GM12873 (cell line): ENCODE measurements at regions not wholly inside any gene's neighbourhood (a gene's known extent, or its start where the extent isn't known, plus 50 kb on each side); places are given as distances from the start of the nearest gene placed in this dataset.

Experiments used
- CTCF ChIP-seq: IDR thresholded peaks from 2 replicates; pipeline ENCODE4 v1.5.1; 2012; ENCODE audit warnings: low read depth, mild to moderate bottlenecking, moderate library complexity, low read length, control low read depth; ENCODE audit not compliant: insufficient read depth; ENCODE audit errors: missing control alignments

DNA sequence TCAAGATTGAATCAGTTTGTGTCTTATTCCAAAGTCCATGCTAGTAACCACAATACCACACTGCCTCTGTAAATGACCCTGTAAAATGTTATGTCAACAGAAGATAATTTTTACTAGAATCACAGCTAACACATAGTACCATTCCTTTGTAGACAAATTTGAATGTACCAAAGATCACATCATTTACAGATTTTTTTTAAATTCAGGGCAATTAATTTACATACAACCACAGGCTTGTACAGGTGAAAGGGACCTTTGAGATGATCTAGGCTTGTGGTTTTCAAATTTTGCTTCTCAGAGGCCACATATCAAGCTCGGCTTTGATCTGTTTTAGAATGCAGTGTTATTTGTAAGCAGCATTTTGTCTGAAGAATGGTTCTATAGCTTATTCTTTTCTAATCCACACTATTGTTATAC, 63.8 kb upstream of the PPM1B start:
- no peak for TF ChIP-seq CTCF

DNA sequence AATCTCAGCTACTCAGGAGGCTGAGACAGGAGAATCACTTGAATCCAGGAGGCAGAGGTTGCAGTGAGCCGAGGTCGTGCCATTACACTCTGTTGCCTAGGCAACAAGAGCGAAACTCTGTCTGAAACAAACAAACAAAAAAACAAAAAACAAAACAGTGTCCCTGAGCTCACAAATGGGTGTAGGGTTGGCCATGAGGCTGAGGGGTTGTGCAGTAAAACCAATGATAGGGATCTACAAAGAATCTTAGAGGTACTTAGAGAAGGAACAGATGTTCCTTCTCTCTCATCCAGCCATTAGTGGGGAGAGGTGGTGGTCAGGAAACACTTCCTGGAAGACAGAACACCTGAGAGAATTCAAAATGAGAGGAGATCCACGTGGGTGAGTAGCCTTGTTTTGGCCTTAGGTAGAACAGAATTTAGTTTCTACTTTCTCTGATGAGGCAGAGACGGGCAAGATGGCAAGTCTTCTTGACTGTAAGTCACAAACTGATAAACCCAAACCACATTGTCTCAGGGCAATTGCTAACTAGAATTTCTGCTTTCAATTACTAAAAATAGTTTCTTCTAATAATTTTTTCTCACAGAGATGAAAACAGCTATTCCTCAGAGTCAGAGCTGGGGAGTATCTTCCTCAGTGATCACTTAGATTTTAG, 61.5 kb upstream of the PPM1B start:
- no peak for TF ChIP-seq CTCF

- TF ChIP-seq CTCF, result no peak
Measured at GRCh38 chr2:44107974-44108373, 60.7 kb upstream of the PPM1B start.

GRCh38 chr2:44109166-44109565, 59.5 kb upstream of the PPM1B start:
- no peak for TF ChIP-seq CTCF

DNA sequence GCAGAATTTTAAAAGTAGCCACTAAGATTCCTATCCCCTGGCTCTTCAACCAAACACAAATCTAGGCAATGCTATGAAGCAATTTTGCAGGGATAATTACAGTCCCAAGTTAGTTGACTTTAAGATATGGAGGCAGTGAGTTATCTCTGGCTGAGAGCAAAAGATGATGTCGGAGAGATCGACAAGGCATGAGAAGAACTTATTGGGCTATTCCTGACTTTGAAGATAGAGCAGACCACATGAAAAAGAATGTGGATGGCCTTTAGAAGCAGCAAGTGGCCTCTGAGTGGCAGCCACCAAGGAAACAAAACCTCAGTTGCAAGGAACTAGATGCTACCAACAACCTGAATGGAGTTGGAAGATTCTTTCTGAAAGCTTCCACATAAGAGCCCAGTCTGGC, 58.2 kb upstream of the PPM1B start:
- TF ChIP-seq CTCF, result no peak

DNA sequence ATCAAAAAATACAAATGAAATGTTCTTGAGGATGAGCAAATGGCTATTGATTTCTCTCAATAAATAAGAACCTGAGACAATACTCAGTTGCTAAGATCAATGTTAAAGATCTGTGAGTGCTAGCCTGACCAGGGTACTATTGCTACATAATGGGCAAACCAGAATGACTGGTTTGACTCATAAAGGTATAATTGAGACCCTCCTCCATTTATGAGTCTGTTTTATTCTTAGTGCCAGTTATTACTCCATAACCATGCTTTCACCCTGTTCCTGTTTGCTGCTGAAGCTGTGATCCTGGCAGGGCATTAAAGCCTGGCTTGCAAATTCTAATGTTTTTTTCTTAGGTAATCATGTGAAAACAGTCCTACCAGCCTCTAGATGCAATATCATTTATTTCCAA, 56.6 kb upstream of the PPM1B start:
- no peak for TF ChIP-seq CTCF

- no peak for TF ChIP-seq CTCF
Measured at GRCh38 chr2:44116319-44116718, 52.4 kb upstream of the PPM1B start.
